Heart left ventricle (tissue), 16 donors: ENCODE measurements at regions not wholly inside any gene's neighbourhood (a gene's known extent, or its start where the extent isn't known, plus 50 kb on each side); places are given as distances from the start of the nearest gene placed in this dataset.

ENCODE experiments used
- ATAC-seq, 4 donors: fragments of 200-7000 bp; cut with Tn5 transposase; one replicate each; pipeline ENCODE4 v1.9.1; 2020 to 2022; ENCODE audit warnings: moderate library complexity in 4 of 4, mild to moderate bottlenecking in 3 of 4, moderate number of reproducible peaks in 1 of 4
- DNase-seq, 5 donors: peaks; one replicate each; pipeline ENCODE4 v3.0.0-alpha.2; 2020
- H3K27ac ChIP-seq, 12 donors: fragments of 200-600 bp; sonication (generic) in 4 of 12; one replicate each; pipeline versions ENCODE4 v1.5.0 to v1.8.0; 2016 to 2022; ENCODE audit warnings: mild to moderate bottlenecking in 2 of 12
- H3K27me3 ChIP-seq, 9 donors: fragments of 200-600 bp; sonication (generic) in 2 of 9; one replicate each; pipeline versions ENCODE4 v1.5.1 to v1.8.0; 2016 to 2022; ENCODE audit warnings: mild to moderate bottlenecking in 3 of 9
- H3K36me3 ChIP-seq, 9 donors: fragments of 200-600 bp; sonication (generic) in 2 of 9; one replicate each; pipeline versions ENCODE4 v1.5.0 to v1.8.0; 2018 to 2022; ENCODE audit warnings: mild to moderate bottlenecking in 2 of 9
- H3K4me1 ChIP-seq, 12 donors: fragments of 200-600 bp; sonication (generic) in 4 of 12; one replicate each; pipeline versions ENCODE4 v1.5.0 to v1.8.0; 2016 to 2022; ENCODE audit warnings: mild to moderate bottlenecking in 3 of 12
- H3K4me3 ChIP-seq, 12 donors: fragments of 200-600 bp; sonication (generic) in 4 of 12; one replicate each; pipeline versions ENCODE4 v1.5.0 to v1.8.0; 2017 to 2022; ENCODE audit warnings: mild to moderate bottlenecking in 9 of 12, moderate library complexity in 4 of 12
- H3K9me3 ChIP-seq, 12 donors: fragments of 200-600 bp; sonication (generic) in 4 of 12; one replicate each; pipeline versions ENCODE4 v1.5.0 to v1.8.0; 2016 to 2022; ENCODE audit warnings: mild to moderate bottlenecking in 1 of 12
- POLR2A ChIP-seq, 2 donors: fragments of 450-650 bp; IDR thresholded peaks; one replicate each; pipeline ENCODE4 v1.6.1; 2017; ENCODE audit warnings: antibody characterized with exemption in 2 of 2, mild to moderate bottlenecking in 2 of 2, moderate library complexity in 2 of 2
- WGBS, 4 donors: extraction: QIAGEN DNeasy Blood & Tissue Kit in 2 of 4; methylation state at CpG; one replicate each; pipeline versions ENCODE4 v1.1.5 to v1.1.7; 2013 to 2018; 5-methylcytosine and 5-hydroxymethylcytosine counted together
- intact Hi-C, 10 donors: fragments of 100-400 bp; cut with DNase I; formaldehyde crosslinking; loops; one replicate each; pipeline versions ENCODE4 v1.11.1 to v1.14.2; 2022
- TF ChIP-seq, protein P1 (sequence below), 12 donors: fragments of 200-600 bp; sonication (generic) in 4 of 12; IDR thresholded peaks; one replicate each; pipeline versions ENCODE4 v1.5.0 to v1.8.0; 2018 to 2022; ENCODE audit warnings: antibody characterized with exemption in 12 of 12, mild to moderate bottlenecking in 5 of 12
- donor health status: ischemic (EF 13 %, LVEDD 7.1; RV severe dilation, severe dysfunction).
- donor health status: healthy with polysubstance abuse.
- donor health status: DM: no; HTN: yes; CAD: no.
- donor health status: DM: no; HTN: no; CAD: no.
- donor health status: ischemic (EF 25% LVEDD 6.9; RV normal size, moderate dysfunction).
- donor health status: ischemic (EF 25% LVEDD 5.7; RV mildly dilated, moderate dysfunction).
- donor health status: healthy.
- donor health status: DM: yes; HTN: yes; CAD: no.
- donor health status: ischemic (EF 35%, LVEDD 5.7; RV mildly dilated, moderate dysfunction).
- donor health status: nonischemic (EF 11% LVEDD 7.7; RV severe dilation, severe dysfunction).
- donor health status: DM: yes; HTN: yes; CAD: no.
- donor health status: PGD.
- donor health status: ischemic (EF 29% LVEDD 5.4; RV normal size, mild dysfunction).
- donor health status: nonischemic (EF 23%, LVEDD 6.1; RV moderate dilation, normal function).

DNA sequence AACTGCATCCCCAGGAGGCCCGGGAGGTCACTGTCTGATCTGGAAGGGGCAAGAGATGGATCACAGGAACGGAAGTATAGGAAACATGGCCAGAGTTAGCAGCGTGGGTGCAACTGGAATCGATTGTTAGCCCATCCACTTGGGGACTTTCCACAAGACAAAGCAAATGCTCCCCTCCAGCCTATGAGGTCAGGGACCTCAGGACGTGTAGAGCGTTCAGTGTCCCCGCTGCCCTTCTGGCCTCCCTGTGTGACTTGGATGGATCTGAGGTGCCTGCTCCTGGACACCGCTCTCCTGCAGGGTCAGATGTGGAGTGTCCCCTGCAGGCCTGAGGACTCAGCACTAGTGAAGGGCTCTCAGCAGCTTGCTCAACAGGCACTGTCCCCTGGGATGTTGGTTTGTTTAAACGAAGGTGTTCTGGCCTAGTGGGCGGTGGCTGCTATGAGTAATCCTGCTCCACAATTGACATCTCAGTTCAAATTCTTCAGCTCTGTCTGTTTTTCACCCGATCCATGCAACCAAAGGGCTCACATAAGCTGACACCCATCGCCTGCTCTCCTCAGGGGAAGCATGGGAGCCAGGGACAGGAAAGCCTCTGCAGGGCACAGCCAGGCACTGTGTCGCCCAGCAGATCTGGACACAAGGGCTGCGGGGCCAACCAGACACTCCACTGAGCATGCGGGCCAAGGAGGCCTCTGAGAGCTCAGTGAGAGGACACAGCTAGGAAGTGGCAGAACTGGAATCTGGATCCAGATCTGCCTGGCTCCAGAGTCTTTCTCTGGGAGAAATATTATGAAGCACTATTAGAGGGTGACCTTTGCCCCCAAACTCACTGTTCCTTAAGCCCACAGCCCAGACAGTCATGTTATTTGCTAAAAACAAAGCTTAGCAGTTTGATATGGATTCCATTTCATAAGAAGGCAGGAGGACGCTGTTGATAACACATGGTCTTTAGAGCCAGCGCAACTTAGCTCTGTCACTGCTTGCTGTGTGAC lies 78.5 kb downstream of the RHOB start:
- WGBS, 4 donors, result 60 to 72% (median 64%) methylated on average over 14 to 17 of the region's 17 CpGs
- no peak overlapping the region for H3K4me3 ChIP-seq
- H3K36me3 ChIP-seq, result no peaks in the 10 kb centered on the region
- peak in 4 of 5 donors; percentile 38 to 74 (median 58) for DNase-seq
- H3K9me3 ChIP-seq, result no peaks in the 10 kb centered on the region
- peak overlapping the region; percentile 15 to 80 (median 68) for H3K27ac ChIP-seq
- ATAC-seq, result peak; percentile 63 to 78 (median 68)
- no peaks in the 10 kb centered on the region for H3K27me3 ChIP-seq
- peaks cover 4 to 66% (median 44%) of the 10 kb centered on the region in 12 donors for H3K4me1 ChIP-seq
- intact Hi-C loops, result loop anchor here in 7 of 10 donors (1.0 to 10.0 kb wide), 9 partner anchors 47 to 89 kb away; no protein-coding TSS in a partner anchor
- TF ChIP-seq, protein P1, sequence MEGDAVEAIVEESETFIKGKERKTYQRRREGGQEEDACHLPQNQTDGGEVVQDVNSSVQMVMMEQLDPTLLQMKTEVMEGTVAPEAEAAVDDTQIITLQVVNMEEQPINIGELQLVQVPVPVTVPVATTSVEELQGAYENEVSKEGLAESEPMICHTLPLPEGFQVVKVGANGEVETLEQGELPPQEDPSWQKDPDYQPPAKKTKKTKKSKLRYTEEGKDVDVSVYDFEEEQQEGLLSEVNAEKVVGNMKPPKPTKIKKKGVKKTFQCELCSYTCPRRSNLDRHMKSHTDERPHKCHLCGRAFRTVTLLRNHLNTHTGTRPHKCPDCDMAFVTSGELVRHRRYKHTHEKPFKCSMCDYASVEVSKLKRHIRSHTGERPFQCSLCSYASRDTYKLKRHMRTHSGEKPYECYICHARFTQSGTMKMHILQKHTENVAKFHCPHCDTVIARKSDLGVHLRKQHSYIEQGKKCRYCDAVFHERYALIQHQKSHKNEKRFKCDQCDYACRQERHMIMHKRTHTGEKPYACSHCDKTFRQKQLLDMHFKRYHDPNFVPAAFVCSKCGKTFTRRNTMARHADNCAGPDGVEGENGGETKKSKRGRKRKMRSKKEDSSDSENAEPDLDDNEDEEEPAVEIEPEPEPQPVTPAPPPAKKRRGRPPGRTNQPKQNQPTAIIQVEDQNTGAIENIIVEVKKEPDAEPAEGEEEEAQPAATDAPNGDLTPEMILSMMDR (IDR thresholded peaks at IDR 0.05), result peak in 1 of 12 donors; percentile 9
- TF ChIP-seq POLR2A (IDR thresholded peaks at IDR 0.05), result no peak

DNA sequence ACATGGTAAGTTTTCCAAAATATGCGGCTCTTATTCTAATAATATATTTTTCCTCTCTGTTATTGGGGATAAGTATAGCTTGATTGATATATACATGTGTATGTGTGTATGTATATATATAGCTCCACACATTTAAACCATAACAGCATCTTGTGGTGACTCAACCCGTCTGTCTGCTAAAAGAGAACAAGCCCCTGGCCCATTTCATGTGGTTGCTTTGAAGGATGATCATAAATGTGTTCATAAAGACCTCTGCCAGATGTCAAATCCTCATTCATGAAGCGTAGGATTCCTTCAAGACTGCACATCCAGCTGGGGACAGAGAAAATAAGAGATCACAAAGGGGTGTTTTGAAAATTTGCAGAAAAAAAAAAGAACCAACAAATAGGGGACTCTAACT lies 79.3 kb downstream of the RHOB start:
- no peaks in the 10 kb centered on the region for H3K27me3 ChIP-seq
- H3K4me1 ChIP-seq, result peaks cover 4 to 74% (median 47%) of the 10 kb centered on the region in 12 donors
- H3K27ac ChIP-seq, result peak overlapping the region in 10 of 12 donors; percentile 28 to 80 (median 66)
- 89 to 96% (median 93%) methylated on average over 3 of the region's 3 CpGs for WGBS, 4 donors
- DNase-seq (no peak), ATAC-seq (no peak)
- no peaks in the 10 kb centered on the region for H3K36me3 ChIP-seq
- intact Hi-C loops, result loop anchor here in 7 of 10 donors (5.0 to 10.0 kb wide), 6 partner anchors 46 to 89 kb away; no protein-coding TSS in a partner anchor
- no peak for TF ChIP-seq POLR2A (IDR thresholded peaks at IDR 0.05)
- TF ChIP-seq, protein P1 (IDR thresholded peaks at IDR 0.05), result no peak
- no peak overlapping the region for H3K4me3 ChIP-seq
- H3K9me3 ChIP-seq, result no peaks in the 10 kb centered on the region

DNA sequence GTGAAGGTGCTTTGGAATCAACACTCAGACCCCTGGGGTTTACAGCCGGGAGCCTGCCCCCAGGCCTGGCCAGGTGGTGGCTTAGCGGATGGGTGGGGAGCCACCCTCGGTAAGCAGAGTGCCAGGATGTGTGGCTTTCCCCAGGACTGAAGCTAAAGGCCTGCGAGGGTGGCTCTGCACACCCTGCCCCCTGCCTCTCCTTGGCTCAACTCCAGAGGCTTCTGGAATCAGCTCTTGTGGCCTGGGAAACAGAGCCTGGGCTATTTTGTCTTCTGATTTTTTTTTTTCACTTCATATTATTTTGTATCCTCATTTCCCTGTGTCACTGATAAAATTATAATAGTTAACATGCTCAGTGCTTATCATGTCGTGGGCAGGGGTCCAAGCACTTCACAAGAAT lies 79.8 kb downstream of the RHOB start:
- no peak for TF ChIP-seq POLR2A (IDR thresholded peaks at IDR 0.05)
- TF ChIP-seq, protein P1 (IDR thresholded peaks at IDR 0.05), result no peak
- 29 to 46% (median 40%) methylated on average over 5 of the region's 5 CpGs for WGBS, 4 donors
- intact Hi-C loops, result loop anchor here in 7 of 10 donors (5.0 to 10.0 kb wide), 6 partner anchors 46 to 88 kb away; no protein-coding TSS in a partner anchor
- Histone ChIP-seq H3K9me3 (no peaks in the 10 kb centered on the region), H3K36me3 (no peaks in the 10 kb centered on the region), H3K27me3 (no peaks in the 10 kb centered on the region), H3K4me1 (peaks cover 4 to 79% (median 52%) of the 10 kb centered on the region in 12 donors), H3K4me3 (no peak overlapping the region), H3K27ac (peak overlapping the region in 11 of 12 donors; percentile 19 to 76 (median 65))
- DNase-seq (peak in 3 of 5 donors; percentile 42 to 66 (median 60)), ATAC-seq (peak in 1 of 4 donors; percentile 4)

DNA sequence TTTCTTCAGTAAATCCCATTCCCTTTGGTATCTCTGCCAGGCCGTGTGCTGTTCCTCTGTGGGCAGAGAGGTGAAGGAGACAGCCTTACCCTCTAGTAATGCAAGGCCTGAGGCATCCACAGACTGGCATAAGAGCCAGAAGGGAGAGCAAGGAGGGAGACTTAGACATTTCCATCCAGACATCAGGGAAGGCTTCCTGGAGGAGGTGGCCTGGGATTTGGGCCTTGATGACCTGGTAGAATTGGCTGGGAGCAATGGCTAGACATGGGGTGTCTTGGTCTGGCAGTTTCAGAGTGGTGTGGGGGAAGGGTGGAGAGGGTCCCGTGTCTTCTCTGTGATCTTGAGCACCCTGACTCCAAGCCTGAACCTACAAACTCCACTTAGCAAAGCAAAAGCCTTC lies 81.8 kb downstream of the RHOB start:
- no peaks in the 10 kb centered on the region for H3K9me3 ChIP-seq
- H3K4me3 ChIP-seq, result no peak overlapping the region
- intact Hi-C loops, result loop anchor here in 7 of 10 donors (5.0 to 10.0 kb wide), 6 partner anchors 44 to 86 kb away; no protein-coding TSS in a partner anchor
- DNase-seq, result peak in 1 of 5 donors; percentile 0
- H3K4me1 ChIP-seq, result peaks cover 4 to 83% (median 54%) of the 10 kb centered on the region in 12 donors
- no peak for ATAC-seq
- peak overlapping the region in 1 of 12 donors; percentile 6 for H3K27ac ChIP-seq
- H3K36me3 ChIP-seq, result no peaks in the 10 kb centered on the region
- TF ChIP-seq, protein P1 (IDR thresholded peaks at IDR 0.05), result no peak
- TF ChIP-seq POLR2A (IDR thresholded peaks at IDR 0.05), result no peak
- 96 to 98% (median 97%) methylated on average over 2 of the region's 2 CpGs for WGBS, 4 donors
- no peaks in the 10 kb centered on the region for H3K27me3 ChIP-seq
